ENCODE measurements at regions not wholly inside any gene's neighbourhood (a gene's known extent, or its start where the extent isn't known, plus 50 kb on each side); places are given as distances from the start of the nearest gene placed in this dataset.
"Not testable (repeated sequence)": the region's sequence is repeated elsewhere in the genome, so short reads cannot be mapped to it uniquely, and the experiment has no call there.

DNA sequence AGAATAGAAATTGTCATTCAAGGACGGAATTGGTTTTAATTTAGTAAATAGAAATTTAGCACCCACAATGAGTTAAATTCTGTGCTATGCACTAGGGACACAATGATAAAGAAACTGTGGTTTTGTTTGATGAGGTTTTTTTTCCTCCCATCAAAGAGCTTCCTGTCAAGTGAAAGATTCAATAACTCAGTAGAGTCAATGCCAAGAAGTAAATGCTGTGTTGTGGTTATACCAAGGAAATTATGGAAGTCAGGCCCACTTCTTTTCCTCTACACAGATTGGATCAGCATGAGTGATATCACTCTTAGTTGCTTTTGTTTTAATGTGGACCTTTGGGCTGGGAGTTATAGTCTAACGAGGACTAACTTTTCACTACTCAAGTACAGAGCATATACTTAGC lies 1269.6 kb upstream of the ADGRL2 start:
- no peak for DNase-seq (ENCODE audit: low spot score)

DNA sequence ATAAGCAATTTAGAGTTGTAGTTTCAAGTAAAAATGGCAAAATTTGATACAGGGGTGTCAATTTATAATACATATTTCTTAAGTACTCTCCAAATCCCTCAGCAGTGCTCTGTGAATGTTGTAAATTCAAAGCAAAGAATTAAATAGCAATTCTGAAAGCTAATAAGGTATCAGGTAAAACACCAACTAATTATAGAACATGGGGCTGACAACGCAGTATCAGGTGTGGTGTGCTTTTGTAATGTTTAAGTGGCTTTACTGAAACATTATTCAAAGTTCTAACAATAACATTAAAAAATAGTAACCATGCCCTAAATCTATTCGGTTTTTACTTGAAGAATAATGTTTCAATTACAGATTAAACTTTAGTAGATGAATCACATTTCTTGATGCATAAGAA lies 1271.2 kb upstream of the ADGRL2 start:
- no peak for DNase-seq (ENCODE audit: low spot score)

DNA sequence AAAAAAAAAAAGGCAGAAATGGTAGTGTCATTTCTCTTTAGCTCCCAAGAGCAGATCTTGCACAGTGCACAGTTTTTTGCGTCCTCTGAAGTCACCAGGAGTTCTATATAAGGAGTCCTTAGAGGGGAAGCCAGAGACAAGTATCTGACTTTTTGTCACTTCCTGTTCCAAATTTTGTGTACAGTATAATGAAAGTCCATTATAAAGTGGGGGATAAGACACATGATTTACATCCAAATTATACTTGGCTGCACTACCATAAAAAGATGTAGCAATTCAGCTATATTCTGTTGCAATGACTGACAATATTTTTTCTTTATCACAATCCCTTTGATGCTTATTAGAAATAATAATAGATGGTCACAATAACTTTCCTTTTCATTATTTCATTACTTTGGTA lies 1276.9 kb upstream of the ADGRL2 start:
- no peak for DNase-seq (ENCODE audit: low spot score)

DNA sequence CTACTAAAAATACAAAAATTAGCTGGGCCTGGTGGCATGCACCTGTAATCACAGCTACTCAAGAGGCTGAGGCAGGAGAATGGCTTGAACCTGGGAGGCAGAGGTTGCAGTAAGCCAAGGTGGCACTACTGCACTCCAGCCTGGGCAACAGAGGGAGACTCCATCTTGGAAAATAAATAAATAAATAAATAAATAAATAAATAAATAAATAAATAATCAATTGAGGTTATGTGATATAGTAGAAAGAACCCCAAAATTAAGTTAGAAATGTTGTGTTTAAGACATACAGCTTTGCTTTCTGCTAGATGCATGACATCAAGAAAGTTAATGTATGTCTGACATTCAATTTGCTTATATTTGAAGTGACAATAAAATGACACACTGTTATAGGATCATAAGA lies 1277.7 kb upstream of the ADGRL2 start:
- not testable (repeated sequence) for DNase-seq (ENCODE audit: low spot score)

DNA sequence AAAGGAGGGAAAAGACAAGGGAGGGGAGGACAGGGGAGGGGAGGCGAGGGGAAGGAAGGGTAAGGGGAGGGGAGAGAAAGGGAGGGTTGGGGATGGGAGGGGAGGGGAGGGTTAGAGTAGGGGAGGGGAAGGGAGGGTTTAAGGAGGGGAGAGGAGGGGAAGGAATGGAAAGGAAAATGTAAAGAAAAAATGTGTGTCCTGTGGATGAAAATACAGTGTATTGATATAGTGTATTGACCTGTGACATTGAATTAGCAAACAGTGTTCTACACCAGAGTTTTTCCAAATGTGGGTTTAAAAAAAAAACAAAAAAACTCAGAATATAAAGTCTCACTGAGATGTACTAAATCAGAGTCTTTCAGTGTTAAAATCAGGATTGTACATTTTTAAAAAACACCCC lies 1279.8 kb upstream of the ADGRL2 start:
- no peak for DNase-seq (ENCODE audit: low spot score)

DNA sequence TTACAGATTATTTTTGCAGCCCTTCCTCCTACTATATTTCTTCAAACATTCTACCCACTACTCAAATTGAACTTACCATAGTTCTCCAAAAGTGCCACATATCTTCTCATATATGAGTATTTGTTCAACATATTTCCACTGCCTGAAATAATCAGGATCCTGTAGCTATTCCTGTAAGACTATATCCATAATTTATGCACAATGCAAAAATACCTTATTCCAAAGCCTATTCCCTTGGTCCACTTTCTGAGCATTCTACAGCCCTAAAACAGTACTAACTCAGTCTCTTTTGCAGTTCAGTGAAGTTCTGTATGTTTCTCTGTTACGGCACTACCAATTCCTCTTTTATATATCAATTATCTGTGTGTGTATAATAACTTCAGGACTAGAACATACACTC lies 1283.7 kb upstream of the ADGRL2 start:
- no peak for DNase-seq (ENCODE audit: low spot score)

DNA sequence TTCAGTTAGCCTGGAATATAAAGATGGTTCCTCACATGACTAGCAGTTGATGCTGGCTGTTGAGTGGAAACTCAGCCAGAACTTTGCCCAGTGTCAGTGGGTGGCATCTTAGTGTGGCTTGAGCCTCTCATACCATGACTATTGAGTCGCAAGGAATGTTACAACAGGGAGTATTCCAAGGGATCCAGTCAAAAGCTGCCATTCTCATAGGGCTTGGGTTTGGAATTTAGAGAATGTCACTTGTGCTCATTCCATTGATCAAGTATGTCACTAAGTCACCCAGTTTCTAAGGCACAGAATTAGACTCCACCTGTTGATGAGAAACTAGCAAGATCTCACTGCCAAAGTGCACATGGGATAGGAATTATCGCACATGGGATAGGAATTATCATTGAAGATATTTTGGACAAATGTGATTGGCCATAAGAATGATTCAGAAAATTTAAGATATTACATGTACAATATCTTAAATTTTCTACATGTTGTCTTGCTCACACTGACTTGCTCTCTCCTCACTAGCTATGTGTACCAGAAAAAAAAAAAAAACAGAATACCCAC lies 1290.7 kb upstream of the ADGRL2 start:
- no peak for DNase-seq (ENCODE audit: low spot score)

DNA sequence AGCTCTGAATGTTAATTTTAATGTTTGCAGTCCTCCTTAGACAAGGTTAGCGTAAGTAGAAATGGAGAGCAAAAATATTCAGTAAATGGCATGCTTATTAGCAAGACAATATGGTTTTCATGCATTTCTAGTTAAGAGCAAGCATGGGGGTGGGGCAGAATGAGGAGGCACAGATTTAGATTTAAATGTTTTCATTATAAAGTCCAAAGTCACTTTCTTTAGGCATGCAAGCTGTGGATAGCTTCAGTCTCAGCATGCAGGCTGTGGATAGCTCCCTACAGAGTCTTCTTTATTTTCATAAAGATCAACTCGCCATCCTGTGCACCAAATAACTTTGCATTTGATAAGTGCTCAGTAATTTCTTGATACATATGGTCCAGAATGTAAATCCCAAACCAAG lies 1294.5 kb upstream of the ADGRL2 start:
- no peak for DNase-seq (ENCODE audit: low spot score)

DNA sequence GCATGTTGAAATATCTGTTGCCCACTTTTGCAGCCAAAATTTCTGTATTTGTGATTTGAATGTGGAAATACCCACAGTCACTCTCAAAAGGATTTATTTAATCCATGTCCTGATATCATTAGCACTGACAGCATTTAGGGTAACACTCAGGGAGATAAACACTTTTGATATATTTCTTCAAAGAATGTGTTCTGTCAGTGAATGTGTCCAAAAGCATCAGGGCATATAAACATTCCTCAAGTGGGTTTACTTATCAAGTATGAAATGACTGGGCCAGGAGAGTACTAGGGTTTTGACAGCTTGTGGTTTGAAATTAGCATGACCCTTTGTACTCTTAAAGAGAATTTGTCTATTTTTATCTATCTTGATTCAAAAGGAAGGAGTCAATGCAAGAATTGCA lies 1302.1 kb upstream of the ADGRL2 start:
- no peak for DNase-seq (ENCODE audit: low spot score)

DNA sequence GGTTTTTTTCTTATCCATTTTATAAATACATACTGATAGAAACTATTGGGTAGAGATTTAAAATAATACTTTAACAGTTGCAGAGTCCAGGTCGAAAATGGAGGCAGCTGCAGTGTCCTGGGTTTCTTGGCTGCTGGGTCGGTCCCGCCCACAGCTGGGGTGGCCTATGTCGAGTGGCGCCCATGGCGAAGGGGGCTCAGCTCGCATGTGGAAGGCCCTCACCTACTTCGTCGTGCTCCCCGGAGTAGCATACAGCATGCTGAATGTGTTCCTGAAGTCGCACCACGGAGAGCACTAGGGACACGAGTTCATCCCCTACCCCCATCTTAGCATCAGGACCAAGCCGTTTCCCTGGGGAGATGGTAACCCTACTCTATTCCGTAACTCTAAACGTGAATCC lies 1304.9 kb upstream of the ADGRL2 start:
- DNase-seq (ENCODE audit: low spot score): no peak

DNA sequence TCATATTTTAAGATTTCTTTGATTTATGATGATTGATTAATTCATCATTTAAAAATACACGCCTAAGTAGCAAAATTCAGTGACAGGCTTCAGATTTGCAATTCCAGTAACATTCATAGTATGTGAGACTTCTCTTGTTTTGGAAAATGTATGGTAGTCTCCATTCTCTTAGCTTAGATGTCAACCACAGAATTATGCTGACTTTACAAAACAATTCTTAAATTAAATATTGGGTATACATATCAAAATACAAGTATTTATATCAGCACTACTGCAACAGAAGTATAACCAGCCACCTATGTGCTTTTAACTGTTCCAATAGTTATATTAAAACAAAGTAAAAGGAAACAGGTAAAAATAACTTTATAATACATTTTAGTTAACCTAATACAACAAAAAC lies 1328.6 kb upstream of the ADGRL2 start:
- no peak for DNase-seq (ENCODE audit: low spot score)

DNA sequence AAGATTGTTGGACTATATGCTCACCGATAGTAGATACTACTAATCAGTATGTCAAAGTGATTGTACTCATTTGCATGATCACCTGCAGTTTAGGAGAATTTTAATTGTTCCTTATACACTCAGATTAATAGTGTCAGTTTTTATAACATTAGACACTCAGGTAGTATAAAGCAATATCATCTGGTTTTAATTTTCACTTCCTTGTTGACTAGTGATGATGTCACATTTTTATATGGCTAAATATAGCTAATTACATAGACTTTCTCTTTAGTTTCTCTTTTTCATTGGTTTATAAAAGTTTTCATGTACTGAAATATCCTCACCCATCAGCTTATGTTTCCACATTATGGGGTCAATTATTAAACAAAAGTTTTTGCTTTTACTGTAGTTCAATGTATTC lies 1332.4 kb upstream of the ADGRL2 start:
- DNase-seq (ENCODE audit: low spot score): no peak

DNA sequence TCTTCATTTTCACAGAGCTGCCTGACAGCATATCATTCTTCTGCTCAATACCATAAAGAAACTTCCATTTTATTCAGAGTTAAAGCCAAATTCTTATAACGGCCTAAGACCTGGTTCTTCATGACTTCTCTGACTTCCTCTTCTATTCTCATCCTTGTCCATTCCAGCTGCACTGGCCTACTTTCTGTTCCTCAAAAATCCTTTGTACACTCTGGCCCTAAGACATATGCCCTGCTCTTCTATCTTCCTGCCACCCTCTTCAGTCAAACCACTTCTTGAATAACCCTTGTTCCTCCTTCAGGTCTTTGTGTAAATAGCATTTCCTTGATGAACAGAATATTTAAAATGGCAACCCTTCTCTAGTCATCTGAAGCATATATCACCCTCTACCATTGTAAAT lies 1338.7 kb upstream of the ADGRL2 start:
- peak; percentile 3 for DNase-seq (ENCODE audit: low spot score)

DNA sequence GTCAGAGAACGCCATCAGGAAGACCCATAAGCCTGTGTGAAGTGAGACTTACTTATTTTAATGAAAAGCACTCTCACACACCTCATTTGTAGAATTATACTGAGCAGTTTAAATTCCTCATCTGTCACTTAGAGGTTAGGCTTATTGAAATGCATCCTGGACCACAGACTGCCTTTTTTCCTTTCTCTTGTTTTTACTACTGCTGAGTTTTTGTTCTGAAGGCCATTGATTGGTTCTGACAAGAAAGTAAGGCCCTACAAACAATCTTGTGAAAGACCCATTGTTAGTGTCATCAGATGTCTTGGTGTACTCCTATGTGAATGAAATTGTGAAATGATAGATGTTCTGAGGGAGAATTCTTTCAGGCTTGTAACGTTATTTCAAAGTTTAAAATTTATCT lies 1343.3 kb upstream of the ADGRL2 start:
- DNase-seq (ENCODE audit: low spot score): no peak

DNA sequence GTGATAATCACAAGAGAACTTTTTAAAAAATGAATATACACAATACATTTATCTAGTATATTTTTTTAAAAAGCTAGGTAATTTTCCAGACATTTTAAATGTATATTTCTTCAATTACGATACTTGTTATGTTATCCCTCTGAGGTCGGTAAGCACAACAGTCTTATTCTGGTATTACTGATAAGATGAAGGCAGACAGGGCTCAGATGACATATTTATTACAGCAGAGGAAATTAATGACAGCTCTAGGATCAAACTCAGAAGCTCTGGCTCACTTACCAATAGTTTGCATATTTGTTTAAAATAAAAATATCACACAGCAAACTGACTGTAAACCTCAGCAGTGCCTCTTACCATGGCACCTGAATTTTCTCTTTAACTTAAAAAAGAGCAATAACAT lies 1347.0 kb upstream of the ADGRL2 start:
- DNase-seq (ENCODE audit: low spot score): no peak

DNA sequence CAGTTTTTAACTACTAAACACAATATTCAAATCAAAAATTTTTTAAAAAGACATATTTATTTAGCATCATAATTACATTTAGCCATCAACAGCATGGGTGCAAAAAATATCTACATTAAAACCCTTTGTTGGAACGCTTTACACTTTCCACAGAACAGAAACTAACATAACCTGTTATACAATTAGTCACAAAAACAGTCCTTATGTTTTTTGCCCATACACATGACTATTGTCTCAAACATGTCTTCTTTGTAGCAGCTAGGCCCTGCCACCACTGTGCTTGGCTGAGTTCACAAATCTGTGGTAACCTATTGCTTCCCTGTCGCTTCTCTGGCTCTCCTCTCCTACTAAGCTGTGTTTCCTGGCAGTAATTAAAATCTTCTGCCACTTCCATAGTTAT lies 1350.0 kb upstream of the ADGRL2 start:
- no peak for DNase-seq (ENCODE audit: low spot score)

DNA sequence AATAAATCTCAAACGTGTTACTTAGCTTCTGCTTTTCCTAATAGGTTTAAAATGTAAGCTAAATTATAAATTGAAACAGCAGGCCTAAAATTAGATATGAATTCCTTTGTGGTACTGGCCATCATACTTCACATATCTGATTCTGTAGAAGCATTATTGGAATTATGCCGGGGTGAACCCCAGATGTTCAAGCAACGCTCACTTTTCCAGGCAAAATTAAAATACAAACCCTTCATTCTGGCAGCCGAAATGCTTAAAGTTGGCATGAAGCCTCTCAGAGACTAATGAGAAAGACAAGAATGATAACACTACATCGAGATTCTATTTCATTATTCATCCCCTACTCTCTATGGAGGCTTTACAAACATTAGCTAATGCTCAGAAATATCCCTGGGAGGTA lies 1352.7 kb upstream of the ADGRL2 start:
- DNase-seq (ENCODE audit: low spot score): no peak

DNA sequence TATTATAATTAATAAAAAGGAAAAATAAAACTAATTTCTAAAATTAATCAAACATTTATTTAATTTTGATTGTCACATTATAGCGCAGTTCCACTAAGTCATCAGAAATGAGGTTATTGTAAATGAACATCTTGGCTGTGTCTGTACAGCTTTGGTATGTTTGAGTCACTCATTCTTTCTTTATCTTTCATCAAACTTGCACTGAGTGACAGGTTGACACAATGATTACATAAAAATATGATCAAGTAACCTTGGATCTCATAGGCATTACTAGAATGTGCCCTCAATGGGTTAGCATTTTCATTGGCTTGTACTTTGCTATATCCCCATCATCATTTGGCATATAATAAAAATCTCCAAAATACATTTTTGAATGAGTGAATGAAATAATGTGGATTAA lies 1353.2 kb upstream of the ADGRL2 start:
- DNase-seq (ENCODE audit: low spot score): no peak

DNA sequence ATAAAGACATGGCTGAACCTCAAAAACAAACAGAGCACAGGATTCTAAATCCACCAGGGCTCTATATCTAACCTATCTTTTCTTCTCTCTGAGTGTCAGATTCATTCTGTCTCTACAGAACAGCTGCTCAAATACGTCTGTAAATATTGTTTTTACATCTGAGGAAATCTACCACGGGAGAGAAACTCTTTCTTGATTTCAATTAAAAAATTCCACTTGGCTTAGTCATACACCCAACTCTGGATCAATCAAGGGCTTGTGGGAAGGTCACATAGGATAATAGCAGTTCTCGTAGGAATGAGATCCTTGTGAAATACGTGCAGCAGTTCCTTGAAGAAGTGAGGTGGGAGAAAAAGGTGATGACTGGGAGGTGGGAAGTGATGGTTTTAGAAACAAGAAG lies 1355.7 kb upstream of the ADGRL2 start:
- DNase-seq (ENCODE audit: low spot score): no peak

DNA sequence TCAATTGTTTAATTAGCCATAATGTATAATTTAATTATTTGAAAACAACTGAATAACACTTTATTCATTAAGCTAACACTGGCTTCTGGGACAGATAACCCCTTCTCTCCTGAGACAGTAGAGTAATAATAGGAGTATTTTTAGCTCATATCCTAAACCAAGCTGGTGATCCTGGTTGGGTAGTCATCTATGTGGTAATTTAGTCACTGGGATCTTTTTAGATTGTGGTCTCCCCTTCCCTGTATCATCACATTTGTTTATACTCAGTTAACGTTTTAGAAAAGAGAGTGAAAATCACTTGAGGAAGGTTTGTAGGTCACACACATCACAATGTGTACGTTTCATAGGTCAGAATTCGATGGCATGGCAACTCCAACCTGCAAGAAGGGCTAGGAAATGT lies 1356.6 kb upstream of the ADGRL2 start:
- no peak for DNase-seq (ENCODE audit: low spot score)

DNA sequence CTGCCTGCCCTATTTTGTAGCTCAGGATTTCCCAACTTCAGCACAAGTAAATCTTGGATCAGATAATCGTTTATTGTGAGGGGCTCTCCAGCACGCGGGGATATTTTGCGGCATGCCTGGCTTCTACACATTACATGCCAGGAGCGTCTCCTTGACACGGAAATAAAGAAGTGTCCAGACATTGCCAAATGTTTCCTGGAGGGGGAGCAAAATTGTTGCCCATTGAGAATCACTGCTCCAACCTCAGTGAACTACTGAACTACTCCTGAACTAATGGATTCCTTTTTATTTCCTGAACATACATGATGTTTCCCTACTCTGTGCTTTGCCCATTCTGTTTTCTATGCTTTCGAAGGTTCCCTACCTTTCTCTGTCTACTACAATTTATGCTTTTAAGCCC lies 1359.1 kb upstream of the ADGRL2 start:
- no peak for DNase-seq (ENCODE audit: low spot score)

DNA sequence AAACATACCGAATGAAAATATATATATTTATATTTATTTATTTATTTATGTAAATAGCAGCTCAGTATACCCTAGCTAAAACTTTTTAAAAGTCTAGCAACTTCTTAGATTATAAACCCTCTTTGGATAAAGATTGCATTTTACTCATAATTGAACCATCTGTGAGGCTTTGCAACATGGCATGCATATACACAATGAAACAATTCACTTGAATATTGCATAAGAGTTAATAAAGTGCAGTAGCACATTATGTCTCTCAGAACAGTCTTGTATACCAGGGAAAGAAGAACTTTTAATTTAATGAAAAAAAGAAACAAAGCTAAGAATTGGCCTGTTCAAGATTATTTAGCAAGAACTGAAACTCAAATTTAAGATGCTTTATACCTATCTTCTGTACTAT lies 1363.9 kb upstream of the ADGRL2 start:
- no peak for DNase-seq (ENCODE audit: low spot score)

DNA sequence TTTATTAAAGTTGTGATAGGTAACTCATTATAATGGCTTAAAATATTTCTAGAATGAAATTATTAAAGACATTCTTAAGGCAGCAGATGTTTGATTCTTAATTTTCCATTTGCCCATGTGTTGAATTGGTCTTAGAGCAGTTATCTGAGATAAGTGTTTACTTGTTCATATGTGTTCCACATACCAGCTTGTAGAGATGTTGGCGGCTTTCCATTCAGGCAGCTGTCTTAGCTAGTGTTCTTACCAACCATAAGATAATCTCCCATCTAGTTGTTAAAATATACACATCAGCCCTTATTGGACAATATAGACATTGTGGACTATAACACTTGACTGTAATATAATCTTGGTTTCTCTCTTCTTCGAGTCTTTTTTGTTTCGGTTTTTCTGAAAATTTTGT lies 1372.9 kb upstream of the ADGRL2 start:
- DNase-seq (ENCODE audit: low spot score): no peak

DNA sequence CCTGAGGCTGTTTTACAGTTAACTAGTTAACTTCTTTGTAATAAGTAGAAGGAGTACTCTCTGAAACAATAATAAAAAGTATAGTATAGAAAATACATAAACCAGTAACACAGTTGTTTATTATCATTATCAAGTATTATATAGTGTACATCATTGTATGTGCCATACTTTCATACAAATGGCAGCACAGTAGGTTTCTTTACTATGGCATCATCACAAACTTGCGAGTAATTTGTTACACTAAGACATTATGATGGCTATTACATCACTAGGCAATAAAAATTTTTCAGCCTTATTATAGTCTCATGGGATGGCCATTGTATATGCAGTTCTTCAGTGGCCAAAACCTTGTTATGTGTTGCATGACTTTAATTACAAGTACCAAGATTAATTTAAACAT lies 1376.5 kb upstream of the ADGRL2 start:
- no peak for DNase-seq (ENCODE audit: low spot score)

DNA sequence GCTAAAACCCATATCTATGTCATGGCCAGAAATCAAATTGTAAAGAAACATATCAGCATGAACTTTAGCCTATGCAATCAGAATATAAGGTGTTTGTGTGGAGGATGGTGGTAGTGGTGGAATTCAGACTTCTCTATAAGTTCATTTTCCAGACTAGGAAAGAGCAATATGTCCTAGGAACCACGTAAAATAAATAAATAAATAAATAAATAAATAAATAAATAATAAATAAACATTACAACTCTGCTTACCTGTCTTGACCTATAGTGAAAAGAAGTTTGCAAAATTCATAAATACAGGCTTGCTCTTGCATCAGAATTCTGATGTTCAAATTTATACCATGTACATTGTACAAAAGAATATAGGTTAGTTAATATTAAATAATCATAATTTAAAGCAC lies 1382.6 kb upstream of the ADGRL2 start:
- DNase-seq (ENCODE audit: low spot score): no peak
